AG10803 (cell line): ENCODE measurements at regions not wholly inside any gene's neighbourhood (a gene's known extent, or its start where the extent isn't known, plus 50 kb on each side); places are given as distances from the start of the nearest gene placed in this dataset.
A peak's percentile ranks its signal among the peaks of the same experiment; 100 is the strongest.

ENCODE experiments used
- DNase-seq: peaks from one replicate; pipeline ENCODE4 v3.0.0; 2010; ENCODE audit warnings: low read depth
- H3K4me3 ChIP-seq: 2 replicates; pipeline ENCODE4 v1.5.1; 2011; ENCODE audit warnings: mild to moderate bottlenecking, low read length, control low read depth
- TF ChIP-seq, protein P1 (sequence below): conservative IDR thresholded peaks from 2 replicates; pipeline ENCODE4 v1.5.1; 2011; ENCODE audit warnings: mild to moderate bottlenecking, low read length, control low read depth, inconsistent platforms

DNA sequence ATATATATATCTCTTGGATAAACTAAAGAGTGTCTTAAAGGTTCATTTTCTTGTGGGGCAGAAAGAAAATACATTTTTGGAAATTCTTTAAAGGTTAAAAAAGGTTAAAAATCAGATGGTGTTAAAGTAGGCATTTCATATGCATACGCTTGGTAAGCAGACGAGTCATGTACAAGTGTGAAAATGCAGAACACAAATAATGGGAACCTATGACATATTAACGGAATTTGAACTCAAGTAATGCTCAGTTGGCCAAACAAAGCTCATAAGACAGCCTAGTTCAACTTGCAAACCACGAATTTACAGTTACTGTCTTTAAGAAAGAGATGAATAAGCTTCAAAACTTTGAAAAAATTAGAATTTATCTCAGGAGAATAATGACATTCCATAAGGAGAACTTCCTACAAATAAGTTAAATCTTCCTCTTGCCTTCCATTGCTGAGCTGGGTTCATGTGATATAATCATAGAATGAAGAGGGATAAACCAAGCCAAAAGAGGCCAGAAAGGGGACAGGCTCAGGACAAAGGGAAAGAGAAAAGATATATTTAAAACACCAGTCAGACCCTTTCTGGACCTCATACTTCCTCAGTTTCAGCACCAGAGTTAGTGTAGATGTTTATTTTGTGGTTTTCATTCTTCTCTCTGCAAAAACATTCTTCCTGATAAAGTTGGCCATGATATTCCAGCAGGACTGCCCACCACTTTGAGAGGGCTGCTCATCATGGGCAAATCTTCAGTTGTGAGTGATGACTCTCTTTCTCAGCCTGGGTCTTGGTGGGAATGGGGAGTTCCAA, 256.7 kb upstream of the CD180 start:
- no peak for DNase-seq
- TF ChIP-seq, protein P1, sequence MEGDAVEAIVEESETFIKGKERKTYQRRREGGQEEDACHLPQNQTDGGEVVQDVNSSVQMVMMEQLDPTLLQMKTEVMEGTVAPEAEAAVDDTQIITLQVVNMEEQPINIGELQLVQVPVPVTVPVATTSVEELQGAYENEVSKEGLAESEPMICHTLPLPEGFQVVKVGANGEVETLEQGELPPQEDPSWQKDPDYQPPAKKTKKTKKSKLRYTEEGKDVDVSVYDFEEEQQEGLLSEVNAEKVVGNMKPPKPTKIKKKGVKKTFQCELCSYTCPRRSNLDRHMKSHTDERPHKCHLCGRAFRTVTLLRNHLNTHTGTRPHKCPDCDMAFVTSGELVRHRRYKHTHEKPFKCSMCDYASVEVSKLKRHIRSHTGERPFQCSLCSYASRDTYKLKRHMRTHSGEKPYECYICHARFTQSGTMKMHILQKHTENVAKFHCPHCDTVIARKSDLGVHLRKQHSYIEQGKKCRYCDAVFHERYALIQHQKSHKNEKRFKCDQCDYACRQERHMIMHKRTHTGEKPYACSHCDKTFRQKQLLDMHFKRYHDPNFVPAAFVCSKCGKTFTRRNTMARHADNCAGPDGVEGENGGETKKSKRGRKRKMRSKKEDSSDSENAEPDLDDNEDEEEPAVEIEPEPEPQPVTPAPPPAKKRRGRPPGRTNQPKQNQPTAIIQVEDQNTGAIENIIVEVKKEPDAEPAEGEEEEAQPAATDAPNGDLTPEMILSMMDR, result no peak
- H3K4me3 ChIP-seq, result no peak overlapping the region

- DNase-seq, result no peak
- TF ChIP-seq, protein P1, result no peak
- H3K4me3 ChIP-seq, result no peak overlapping the region
These were observed 255.2 kb upstream of the CD180 start for GRCh38 chr5:67451640-67452279.

DNA sequence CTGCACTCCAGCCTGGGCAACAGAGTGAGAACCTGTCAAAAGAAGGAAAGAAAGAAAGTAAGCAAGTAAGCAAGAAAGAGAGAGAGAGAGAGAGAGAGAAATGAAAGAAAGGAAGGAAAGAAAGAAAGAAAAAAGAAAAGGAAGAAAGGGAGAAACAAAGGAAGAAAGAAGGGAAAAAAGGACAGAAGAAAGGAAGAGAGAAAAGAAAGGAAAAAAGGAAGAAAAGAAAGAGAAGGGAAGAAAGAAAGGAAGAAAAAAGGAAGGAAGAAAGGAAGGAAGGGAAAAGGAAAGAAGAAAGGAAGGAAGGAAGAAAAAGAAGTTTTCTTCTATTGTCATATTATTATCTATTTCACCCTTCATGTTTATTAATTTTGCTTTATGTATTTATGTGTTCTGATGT, 251.1 kb upstream of the CD180 start:
- TF ChIP-seq, protein P1, result no peak
- H3K4me3 ChIP-seq, result no peak overlapping the region
- no peak for DNase-seq

DNA sequence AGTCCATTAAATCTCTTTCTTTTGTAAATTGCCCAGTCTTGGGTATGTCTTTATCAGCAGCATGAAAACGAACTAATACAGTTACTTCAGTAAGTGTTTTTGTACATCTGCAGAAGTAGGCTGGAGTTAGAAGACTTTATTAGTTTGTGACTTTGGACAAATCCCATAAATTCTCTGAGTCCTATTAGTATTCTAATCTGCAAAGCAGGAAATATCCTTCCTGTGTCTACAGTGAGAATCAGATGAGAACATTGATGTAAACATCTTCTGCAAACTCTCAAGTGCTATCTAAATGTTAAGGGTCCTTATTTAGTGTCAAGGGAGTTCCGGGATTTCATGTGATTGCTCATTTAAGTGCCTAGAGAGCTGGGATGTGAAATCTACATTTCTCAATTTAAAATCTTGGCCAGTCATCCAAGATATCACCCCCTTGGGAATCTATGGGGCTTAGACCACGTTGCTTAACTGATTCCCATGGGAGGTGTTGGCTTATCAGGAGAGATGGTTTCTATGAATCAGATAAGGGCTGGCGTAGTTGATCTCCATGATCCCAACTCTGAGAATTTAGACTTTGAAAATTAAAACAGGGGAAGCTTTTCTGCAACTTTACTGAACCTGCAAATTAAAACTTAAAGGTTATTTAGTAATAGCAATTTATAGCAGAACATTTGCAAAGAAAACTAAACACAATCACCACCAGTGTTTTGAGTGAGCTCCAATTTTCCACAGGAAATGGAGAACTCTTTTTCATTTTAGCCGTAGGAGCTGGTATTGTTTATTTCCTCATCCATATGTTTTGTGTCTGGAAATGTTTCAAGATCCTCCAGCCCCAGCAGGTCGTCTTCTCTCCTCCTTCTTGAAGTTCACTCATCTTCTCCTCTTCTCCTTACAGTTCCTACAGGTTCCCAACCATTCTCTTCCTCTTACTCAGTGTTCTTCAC, 241.6 kb upstream of the CD180 start:
- no peak for DNase-seq
- TF ChIP-seq, protein P1, result no peak

GRCh38 chr5:67435032-67435431, 238.4 kb upstream of the CD180 start:
- TF ChIP-seq, protein P1, result no peak
- H3K4me3 ChIP-seq, result no peak overlapping the region
- DNase-seq, result peak; percentile 12

More for the DNA sequence above, 241.6 kb upstream of the CD180 start:
- H3K4me3 ChIP-seq, result no peak overlapping the region

GRCh38 chr5:67434466-67434865, 237.9 kb upstream of the CD180 start:
- H3K4me3 ChIP-seq, result no peak overlapping the region
- TF ChIP-seq, protein P1, result no peak
- DNase-seq, result no peak
